ENCODE measurements at regions not wholly inside any gene's neighbourhood (a gene's known extent, or its start where the extent isn't known, plus 50 kb on each side); places are given as distances from the start of the nearest gene placed in this dataset.
"Not testable (repeated sequence)": the region's sequence is repeated elsewhere in the genome, so short reads cannot be mapped to it uniquely, and the experiment has no call there.

DNA sequence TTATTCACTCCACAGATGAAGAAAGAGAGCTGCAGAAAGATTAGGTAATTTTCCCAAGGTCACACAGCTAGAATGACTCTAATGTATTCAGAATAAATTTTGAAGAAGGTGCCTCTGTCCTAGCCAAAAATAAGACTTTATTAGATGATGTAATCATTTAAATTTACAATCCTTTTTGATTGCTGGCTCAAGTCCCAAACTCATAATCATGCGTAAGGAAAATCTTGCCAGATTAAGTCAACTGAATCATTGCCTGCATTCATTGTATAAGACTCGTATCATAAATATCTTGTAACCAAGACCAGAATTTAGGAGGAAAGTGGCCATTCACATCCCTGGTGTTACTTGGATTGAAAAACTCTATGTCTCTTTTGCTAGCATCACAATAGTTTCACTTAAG is 53.1 kb upstream of the STK39 start:
- no peak for DNase-seq

- no peak for DNase-seq
Measured at GRCh38 chr2:168304024-168304681, 56.8 kb upstream of the STK39 start.

DNA sequence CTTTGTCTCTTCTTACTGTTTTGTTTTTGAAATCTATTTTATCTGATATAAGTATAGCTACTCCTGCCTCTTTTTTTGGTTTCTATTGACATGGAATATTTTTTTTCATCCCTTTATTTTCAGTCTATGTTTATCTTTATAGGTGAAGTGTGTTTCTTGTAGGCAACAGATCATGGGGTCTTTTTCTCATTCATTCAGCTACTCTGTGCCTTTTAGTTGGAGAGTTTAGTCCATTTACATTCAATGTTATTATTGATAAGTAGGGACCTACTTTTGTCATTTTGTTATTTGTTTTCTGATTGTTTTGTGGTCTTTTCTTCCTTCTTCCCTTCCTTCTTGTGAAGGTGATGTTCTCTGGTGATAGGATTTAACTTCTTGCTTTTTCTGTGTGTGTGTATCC is 60.0 kb upstream of the STK39 start:
- no peak for DNase-seq

DNA sequence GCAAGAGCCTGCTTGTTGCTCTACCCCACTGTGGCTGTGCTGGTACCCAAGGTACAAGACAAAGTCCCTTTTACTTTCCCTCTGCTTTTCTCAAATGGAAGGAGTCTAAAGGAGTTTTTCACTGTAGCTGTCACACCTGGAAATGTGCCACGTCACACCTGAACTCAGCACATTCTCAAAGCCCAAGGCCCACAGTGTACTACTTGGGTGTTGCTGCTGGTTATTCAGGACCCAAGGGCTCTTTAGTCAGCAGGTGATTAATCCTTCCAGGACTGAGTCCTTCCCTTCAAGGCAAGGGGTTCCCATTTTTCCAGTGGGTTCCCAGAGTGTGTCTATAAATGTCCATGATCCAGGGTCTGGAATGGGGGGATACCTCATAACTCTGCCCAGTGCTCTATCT is 63.2 kb upstream of the STK39 start:
- DNase-seq, result no peak

GRCh38 chr2:168311261-168311910 is 64.0 kb upstream of the STK39 start:
- DNase-seq, result no peak

GRCh38 chr2:168312036-168312822 is 64.8 kb upstream of the STK39 start:
- DNase-seq, result no peak

DNA sequence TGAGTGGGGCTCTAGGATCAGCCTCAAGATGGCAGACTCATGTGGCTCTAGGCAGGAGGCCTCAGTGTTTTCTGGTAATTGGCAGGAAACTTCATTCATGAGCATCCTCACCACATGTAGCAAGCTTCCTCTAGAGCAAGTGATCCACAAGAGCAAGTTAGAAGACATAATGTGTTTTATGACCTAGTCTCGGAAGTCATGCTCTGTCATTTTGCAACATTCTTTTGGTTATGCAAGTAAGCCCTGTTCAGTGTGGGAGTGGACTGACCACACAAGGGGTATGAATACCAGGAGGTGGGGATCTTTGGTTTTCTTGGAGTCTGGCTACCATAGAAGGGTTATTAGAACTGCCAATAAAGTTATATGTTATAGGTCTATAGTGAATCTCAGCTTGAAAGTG is 66.8 kb upstream of the STK39 start:
- no peak for DNase-seq

DNA sequence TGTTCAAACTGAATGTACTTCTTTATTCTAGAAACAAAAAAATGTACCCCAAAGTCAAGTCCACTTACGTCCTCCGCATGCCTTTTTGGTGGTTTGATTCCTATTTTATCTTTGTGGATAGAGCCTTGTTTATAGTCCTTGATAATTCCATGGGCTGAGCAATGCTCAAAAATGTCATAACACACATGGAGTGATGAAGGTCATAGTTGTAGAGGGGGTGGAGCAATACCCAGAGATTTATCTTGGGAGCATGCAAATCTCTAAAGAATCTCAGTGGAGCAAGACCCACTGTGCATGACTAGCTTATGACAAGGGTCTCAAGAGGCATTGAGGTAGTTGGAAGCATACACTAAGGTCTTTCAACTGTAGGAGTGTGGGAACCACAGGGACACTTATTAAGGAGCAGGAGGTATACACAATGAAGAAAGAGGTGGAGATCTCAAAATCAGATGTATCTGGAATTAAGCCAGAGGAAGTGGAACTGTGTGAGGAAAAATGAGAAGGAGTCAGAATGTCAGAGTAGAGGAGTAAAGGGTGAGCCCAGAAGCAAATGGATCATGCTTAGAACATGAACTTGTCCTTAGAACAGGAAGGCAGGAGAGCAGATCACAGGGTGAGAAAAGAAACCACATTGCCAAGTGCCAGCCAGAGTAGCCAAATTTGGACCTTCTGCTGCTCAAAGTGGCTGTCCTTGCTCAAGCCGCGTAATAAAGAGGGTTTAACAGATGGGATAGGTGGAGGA is 68.1 kb upstream of the STK39 start:
- DNase-seq, result no peak

DNA sequence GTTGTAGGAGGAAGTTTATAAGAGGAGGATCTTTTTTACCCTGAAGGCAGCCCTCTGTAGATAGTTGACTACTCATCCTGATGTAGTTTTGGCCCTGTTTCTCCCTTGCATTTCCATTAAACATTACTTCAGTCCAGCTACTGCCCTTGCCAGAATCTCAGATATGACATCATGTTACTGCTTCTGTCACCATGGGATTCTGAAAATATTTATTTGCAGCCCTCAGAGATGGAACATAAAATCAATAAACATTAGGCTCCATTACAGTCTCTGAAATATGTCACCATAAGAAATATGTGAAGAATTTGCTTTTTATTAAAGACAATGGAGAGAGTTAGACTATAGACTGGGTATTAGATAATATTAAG is 68.7 kb upstream of the STK39 start:
- no peak for DNase-seq

DNA sequence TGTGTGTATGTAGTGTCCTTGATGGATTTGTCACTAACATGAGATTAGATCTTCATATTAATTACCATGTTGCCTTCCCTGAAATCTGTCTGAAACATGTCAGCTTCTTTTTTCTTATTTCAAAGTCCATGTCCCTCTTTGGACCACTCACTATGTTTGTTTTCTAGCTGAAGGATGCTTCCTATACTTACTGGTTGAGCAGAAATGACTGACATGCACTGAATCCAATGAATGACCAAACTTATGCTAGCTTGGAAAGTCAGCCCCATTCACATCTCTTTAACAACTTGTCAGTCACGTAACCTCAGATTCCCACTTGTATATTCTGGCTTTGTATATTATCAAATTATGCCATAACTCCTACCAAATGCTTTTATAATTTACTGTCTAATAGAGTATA is 69.9 kb upstream of the STK39 start:
- no peak for DNase-seq

- DNase-seq, result no peak
Measured at GRCh38 chr2:168320267-168320666, 72.9 kb upstream of the STK39 start.

GRCh38 chr2:168322325-168323007 is 75.1 kb upstream of the STK39 start:
- DNase-seq, result no peak

DNA sequence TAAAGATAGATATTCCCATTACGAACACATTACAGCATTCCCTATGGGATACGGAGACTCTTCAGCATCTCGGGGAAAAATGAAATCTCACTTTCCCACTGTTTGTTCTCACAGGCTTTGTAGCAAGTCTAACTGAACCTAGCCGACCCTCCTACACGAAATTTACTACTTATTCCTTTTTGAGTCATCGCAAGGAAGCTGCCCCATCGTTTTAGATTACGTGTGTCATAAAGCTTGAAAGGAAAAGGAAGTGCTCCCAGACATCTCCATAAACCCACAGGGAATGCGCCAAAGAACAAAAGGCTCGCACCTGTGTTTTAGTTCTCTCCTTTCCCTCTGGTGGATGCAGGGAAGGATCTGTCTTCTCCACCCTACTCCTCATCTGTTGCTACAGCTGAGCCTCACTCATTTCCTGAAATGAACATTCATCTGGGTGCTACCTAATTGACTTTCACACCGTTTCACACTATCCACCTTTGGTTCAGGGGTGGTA is 76.2 kb upstream of the STK39 start:
- DNase-seq, result no peak

- no peak for DNase-seq
Measured at GRCh38 chr2:168326572-168326971, 79.2 kb upstream of the STK39 start.

- DNase-seq, result no peak
Measured at GRCh38 chr2:168327328-168327727, 79.9 kb upstream of the STK39 start.

GRCh38 chr2:168328421-168328820 is 81.0 kb upstream of the STK39 start:
- DNase-seq, result no peak

DNA sequence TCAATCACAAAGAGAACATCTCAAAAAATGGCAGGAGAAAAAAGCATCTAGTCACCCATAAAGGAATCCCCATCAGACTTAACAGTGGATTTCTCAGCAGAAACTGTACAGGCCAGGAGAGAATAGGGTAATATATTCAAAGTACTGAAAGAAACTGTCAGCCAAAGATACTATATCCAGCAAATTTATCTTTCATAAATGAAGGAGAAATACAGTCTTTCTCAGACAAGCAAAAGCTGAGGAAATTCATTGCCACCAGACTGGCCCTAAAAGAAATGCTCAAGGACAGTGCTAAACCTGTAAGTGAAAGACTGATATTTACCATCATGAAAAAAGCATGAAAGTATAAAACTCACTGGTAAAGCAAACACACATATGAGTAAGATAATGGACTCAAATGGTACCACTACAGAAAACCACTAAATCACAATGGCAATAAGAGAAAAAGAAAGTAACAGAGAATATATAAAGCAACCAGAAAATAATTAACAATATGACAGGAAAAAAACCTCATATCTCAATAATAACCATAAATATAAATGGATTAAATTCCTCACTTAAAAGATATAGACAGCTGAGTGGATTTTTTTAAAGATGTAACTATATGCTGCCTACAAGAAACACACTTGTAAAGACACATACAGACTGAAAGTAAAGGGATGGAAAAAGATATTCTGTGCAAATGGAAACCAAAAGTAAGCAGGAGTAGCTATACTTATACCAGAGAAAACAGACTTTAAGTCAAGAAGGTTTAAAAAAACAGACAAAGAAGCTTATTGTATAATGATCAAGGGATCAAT is 83.4 kb upstream of the STK39 start:
- DNase-seq, result no peak

- not testable (repeated sequence) for DNase-seq
Measured at GRCh38 chr2:168335254-168335653, 87.9 kb upstream of the STK39 start.

DNA sequence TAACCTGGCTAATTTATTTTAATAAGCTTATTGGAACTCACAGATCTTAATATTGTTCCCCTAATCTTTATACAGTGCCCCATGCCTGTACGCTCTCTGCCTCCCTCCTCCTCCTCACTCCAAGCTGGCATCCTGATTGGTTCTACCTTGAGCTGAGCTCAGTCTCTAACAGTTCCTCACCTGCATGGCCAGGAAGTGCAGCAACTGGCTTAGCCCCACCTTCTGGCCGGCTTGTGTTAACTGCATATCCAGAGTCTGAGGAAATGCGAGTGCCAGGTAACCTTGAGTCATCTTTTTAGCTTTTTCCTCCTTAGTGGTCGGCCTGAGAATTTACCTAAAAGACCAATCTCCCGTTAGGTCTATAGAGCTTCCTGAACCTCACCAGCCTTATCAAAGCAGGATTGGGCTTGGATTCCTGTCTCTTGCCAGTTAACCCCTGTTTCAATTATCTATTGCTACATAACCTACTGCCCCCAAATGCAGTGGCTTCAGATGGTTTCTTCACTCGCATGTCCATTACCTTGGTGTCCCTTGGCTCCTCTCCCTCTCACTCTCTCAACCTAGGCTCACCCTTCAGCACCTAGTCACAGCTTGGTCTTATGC is 89.5 kb upstream of the STK39 start:
- DNase-seq, result peak; percentile 50 to 62

DNA sequence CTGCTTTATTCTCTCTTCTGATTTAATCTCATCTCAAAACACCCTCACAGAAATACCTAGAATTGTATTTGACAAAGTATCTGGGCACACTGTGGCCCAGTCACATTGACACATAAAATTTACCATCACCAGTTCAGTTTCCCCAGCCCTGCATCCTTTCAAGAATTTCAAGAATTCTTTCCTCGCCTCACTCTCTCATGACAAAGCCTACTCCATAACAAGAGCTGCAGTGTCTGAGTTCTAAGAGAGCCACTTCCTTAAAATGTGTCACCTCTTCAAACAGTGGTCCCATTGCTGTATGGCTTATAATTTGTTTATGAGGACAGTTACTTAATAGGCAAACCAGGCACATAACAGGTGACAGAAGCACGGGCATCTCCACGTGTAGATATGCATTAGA is 90.9 kb upstream of the STK39 start:
- no peak for DNase-seq

GRCh38 chr2:168338803-168339437 is 91.5 kb upstream of the STK39 start:
- no peak for DNase-seq
